ENCODE measurements at regions not wholly inside any gene's neighbourhood (a gene's known extent, or its start where the extent isn't known, plus 50 kb on each side); places are given as distances from the start of the nearest gene placed in this dataset.
"Not testable (repeated sequence)": the region's sequence is repeated elsewhere in the genome, so short reads cannot be mapped to it uniquely, and the experiment has no call there.

DNA sequence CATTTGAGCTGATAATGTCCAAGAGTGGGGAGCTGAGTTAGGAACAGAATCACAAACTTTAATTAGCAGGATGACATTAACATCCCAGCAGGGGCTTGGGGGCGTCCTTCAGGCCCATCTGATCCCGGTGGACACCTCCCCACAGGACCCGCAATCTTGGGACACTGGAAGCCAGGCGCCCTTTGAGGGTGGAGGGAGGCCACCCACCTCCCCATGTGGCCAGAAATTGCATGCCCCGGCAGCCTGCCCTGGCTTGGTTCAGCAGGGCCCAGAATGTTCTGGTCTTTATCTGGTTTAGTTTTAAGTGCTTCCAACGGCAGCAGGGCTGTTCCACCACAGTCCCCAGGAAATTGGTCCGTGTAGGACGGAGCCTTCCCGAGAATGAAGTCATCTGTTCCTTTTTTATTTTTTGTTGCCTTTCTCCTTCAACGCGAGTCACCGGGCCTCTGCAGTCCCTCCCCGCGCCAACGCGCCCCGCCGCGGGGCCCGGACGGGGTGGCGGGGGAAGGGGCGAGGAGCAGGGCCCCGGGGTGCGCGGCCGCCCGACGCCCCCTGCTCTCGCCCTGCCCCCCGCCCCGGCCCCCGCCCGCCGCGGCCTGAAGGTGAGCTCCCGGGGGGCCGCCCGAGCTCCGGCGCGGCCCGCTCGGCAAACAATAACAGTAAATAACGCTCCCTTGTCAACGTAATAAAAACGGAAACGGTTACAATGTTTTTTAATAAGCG is 207.9 kb downstream of the C9orf50 start:
- TF ChIP-seq, protein P1, sequence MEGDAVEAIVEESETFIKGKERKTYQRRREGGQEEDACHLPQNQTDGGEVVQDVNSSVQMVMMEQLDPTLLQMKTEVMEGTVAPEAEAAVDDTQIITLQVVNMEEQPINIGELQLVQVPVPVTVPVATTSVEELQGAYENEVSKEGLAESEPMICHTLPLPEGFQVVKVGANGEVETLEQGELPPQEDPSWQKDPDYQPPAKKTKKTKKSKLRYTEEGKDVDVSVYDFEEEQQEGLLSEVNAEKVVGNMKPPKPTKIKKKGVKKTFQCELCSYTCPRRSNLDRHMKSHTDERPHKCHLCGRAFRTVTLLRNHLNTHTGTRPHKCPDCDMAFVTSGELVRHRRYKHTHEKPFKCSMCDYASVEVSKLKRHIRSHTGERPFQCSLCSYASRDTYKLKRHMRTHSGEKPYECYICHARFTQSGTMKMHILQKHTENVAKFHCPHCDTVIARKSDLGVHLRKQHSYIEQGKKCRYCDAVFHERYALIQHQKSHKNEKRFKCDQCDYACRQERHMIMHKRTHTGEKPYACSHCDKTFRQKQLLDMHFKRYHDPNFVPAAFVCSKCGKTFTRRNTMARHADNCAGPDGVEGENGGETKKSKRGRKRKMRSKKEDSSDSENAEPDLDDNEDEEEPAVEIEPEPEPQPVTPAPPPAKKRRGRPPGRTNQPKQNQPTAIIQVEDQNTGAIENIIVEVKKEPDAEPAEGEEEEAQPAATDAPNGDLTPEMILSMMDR (IDR thresholded peaks at IDR 0.05; ENCODE audit: insufficient read depth, low read depth, low read length, missing control alignments), result no peak
- peak; percentile 40 for DNase-seq (ENCODE audit: low read depth)
- peak overlapping the region; percentile 61 for H3K4me3 ChIP-seq (ENCODE audit: low read depth, low read length)

GRCh38 chr9:129412176-129412813 is 208.6 kb downstream of the C9orf50 start:
- H3K4me3 ChIP-seq (ENCODE audit: low read depth, low read length); DNase-seq (ENCODE audit: low read depth): not testable (repeated sequence)

DNA sequence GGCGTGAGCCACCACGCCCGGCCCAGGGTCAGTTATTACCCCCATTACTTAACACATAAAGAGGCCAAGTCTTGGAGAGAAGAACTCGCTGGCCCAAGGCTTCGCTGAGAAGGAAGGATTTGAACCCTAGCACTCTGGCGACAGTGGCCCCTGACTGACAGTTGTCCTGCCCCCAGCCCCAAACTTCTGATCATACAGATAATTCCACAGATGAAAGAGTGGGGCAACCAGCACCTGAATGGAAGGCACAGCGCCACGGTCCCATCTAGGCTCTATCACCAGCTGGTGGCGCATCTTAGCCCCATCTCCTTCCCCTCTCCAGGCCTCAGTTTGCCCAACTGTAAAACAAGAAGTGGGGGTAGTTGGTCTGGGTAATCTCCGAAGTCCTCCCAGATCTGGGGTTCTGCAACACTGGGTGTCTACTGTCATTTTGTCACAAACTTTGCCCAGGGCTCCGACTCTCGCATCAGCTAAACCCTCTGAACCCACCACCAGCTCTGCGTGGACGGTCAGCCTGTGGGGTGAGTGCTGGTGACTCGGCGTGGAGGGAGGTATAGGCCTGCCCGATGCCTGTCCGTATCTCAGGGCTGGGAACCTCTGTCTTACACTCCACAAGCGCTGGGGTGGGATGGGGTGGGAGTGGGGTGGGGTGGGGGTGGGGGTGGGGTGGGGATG is 209.3 kb downstream of the C9orf50 start:
- H3K4me3 ChIP-seq (ENCODE audit: low read depth, low read length), result no peak overlapping the region
- DNase-seq (ENCODE audit: low read depth), result no peak
- TF ChIP-seq, protein P1 (IDR thresholded peaks at IDR 0.05; ENCODE audit: insufficient read depth, low read depth, low read length, missing control alignments), result no peak

GRCh38 chr9:129410226-129410625 is 210.7 kb downstream of the C9orf50 start:
- no peak overlapping the region for H3K4me3 ChIP-seq (ENCODE audit: low read depth, low read length)
- no peak for DNase-seq (ENCODE audit: low read depth)
- TF ChIP-seq, protein P1 (IDR thresholded peaks at IDR 0.05; ENCODE audit: insufficient read depth, low read depth, low read length, missing control alignments), result no peak

DNA sequence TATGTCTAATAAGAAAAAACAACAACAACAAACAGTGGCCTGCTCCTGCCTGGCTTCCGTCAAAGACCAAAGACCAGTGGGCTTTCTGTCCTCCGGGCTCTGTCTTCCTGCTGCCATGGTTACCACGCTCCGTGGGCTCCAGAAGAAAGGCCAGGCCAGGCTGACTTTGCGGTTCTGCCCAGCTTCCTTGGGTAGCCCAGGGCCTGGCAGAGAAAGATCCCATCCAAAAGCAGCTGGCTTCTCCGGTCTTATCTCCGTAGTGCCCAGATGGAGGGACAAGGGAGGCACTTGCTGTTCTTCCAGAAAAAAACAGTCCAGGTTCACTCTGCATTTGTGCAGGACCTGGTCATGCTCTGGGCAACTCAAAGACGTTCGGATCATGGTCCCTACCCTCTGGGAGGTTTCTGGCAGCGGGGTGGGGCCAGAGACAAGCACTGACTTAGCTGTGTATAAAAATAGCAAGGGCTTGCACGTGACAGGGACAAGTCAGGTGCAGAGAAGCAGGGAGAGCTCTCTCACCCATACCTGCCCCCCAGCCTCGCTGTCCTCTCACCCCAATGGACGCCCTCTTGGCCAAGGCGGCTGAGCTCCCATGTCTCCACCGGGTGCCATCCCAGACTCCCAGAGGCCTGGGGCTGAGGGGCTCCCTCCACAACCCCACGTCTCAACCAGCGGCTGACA is 212.2 kb downstream of the C9orf50 start:
- DNase-seq (ENCODE audit: low read depth), result no peak
- H3K4me3 ChIP-seq (ENCODE audit: low read depth, low read length), result no peak overlapping the region
- TF ChIP-seq, protein P1 (IDR thresholded peaks at IDR 0.05; ENCODE audit: insufficient read depth, low read depth, low read length, missing control alignments), result no peak

GRCh38 chr9:129407905-129408452 is 212.9 kb downstream of the C9orf50 start:
- DNase-seq (ENCODE audit: low read depth), result no peak
- TF ChIP-seq, protein P1 (IDR thresholded peaks at IDR 0.05; ENCODE audit: insufficient read depth, low read depth, low read length, missing control alignments), result no peak

More at GRCh38 chr9:129407905-129408452, 212.9 kb downstream of the C9orf50 start:
- H3K4me3 ChIP-seq (ENCODE audit: low read depth, low read length), result no peak overlapping the region
